ENCODE measurements at regions not wholly inside any gene's neighbourhood (a gene's known extent, or its start where the extent isn't known, plus 50 kb on each side); places are given as distances from the start of the nearest gene placed in this dataset.

GRCh38 chr20:57087102-57087501, 179.3 kb downstream of the BMP7 start:
- no peak for TF ChIP-seq CTCF (IDR thresholded peaks at IDR 0.05)
- TF ChIP-seq POLR2A (IDR thresholded peaks at IDR 0.05), result no peak
- TF ChIP-seq EP300 (IDR thresholded peaks at IDR 0.05), result no peak
